ENCODE measurements at regions not wholly inside any gene's neighbourhood (a gene's known extent, or its start where the extent isn't known, plus 50 kb on each side); places are given as distances from the start of the nearest gene placed in this dataset.

DNA sequence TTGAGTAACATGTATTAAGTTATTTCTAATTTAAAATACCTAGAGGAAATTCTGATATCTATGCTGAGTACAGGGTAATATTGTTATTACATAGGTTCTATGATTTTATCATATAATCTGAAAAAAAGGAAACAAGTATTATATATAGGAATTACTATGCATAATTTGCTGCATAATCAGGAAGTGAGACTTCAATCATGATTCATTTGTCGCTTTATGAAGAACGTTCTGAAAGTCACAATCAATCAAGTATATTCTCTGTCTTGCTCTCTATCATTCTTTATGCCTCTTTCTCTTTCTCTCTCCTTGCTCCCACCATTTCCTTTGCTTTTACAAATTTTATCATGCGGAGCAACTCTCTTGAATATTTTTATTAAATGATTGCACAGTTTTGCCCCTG lies 1130.3 kb downstream of the PLA2G4A start:
- H3K27ac ChIP-seq, result no peak overlapping the region
- DNase-seq (ENCODE audit: low read depth in 1 of 2, low spot score in 1 of 2), result no peak
- peaks cover 6% of the 10 kb centered on the region; the same call in 1 of the 3 replicates for H3K4me1 ChIP-seq
- no peak overlapping the region for H3K4me3 ChIP-seq
- no peak for FAIRE-seq
- no peak for TF ChIP-seq HOXA7 (CRISPR knock-in tag; IDR thresholded peaks at IDR 0.05)
- TF ChIP-seq GATA3 (IDR thresholded peaks at IDR 0.05; ENCODE audit: borderline replicate concordance), result no peak
- TF ChIP-seq, protein P1, sequence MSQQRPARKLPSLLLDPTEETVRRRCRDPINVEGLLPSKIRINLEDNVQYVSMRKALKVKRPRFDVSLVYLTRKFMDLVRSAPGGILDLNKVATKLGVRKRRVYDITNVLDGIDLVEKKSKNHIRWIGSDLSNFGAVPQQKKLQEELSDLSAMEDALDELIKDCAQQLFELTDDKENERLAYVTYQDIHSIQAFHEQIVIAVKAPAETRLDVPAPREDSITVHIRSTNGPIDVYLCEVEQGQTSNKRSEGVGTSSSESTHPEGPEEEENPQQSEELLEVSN (IDR thresholded peaks at IDR 0.05; ENCODE audit: borderline replicate concordance, low read depth), result no peak
- TF ChIP-seq CBX2 (IDR thresholded peaks at IDR 0.05; ENCODE audit: borderline replicate concordance, low read depth), result no peak
- TF ChIP-seq REST (IDR thresholded peaks at IDR 0.05), result no peak
- TF ChIP-seq EHMT2 (IDR thresholded peaks at IDR 0.05; ENCODE audit: low read depth), result no peak
- TF ChIP-seq RFX5 (IDR thresholded peaks at IDR 0.05), result no peak
- no peak for TF ChIP-seq RARB (CRISPR knock-in tag; IDR thresholded peaks at IDR 0.05)
- no peak for TF ChIP-seq BHLHE40 (IDR thresholded peaks at IDR 0.05; ENCODE audit: low read depth, low read length)
- TF ChIP-seq CHD2 (IDR thresholded peaks at IDR 0.05; ENCODE audit: low read length, partially characterized antibody), result no peak
- no peak for TF ChIP-seq HDAC2 (IDR thresholded peaks at IDR 0.05)
- no peaks in the 10 kb centered on the region for H3K9me3 ChIP-seq
- WGBS (ENCODE audit: missing lambda C conversion rate), result 83% methylated on average over 3 of the region's 3 CpGs
- ChIA-PET CTCF (no interaction called here), POLR2A (no interaction called here)
- no peak overlapping the region for H3K4me2 ChIP-seq
- ATAC-seq, result no peak

DNA sequence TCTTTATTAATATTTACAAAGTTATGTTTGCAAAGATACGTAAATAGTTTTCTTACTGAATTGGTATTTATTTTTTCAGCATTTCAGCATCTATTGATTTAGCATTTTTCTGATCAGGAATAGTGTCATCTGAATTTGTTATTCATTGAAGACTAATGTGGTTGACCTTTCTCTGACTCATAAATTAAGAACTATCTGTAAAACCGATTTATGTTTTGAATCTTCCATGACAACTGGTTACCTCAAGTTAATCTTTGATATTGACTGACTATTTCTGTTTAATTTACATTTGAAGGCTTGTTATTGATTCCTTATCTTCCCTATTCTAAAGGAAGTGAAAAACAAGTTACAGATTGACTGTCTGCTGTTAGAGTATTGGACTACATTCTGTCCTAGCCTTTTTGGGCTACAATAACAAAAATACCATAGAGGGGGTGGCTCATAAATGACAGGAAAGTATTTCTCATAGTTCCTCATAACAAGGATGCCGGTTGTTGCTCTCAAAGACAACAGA lies 1131.4 kb downstream of the PLA2G4A start:
- POLR2A ChIA-PET, result no interaction called here
- Histone ChIP-seq H3K4me3 (no peak overlapping the region), H3K4me2 (no peak overlapping the region), H3K9me3 (no peaks in the 10 kb centered on the region), H3K4me1 (peaks cover 6% of the 10 kb centered on the region; the same call in 1 of the 3 replicates), H3K27ac (no peak overlapping the region)
- DNase-seq (ENCODE audit: low read depth in 1 of 2, low spot score in 1 of 2) (no peak), FAIRE-seq (peak; percentile 59), ATAC-seq (no peak)
- CTCF ChIA-PET, result no interaction called here
- WGBS (ENCODE audit: missing lambda C conversion rate), result 40% methylated on average over 3 of the region's 3 CpGs
- TF ChIP-seq EP300 (IDR thresholded peaks at IDR 0.05) (no peak), HOXB5 (CRISPR knock-in tag; IDR thresholded peaks at IDR 0.05) (no peak), NR3C1 (IDR thresholded peaks at IDR 0.05) (no peak), ELK1 (IDR thresholded peaks at IDR 0.05; ENCODE audit: low read depth, low read length) (no peak), CBX2 (IDR thresholded peaks at IDR 0.05; ENCODE audit: borderline replicate concordance, low read depth) (no peak), BHLHE40 (IDR thresholded peaks at IDR 0.05; ENCODE audit: low read depth, low read length) (no peak), MAZ (IDR thresholded peaks at IDR 0.05; ENCODE audit: borderline replicate concordance, low read depth, low read length) (no peak), ZSCAN20 (CRISPR knock-in tag; IDR thresholded peaks at IDR 0.05) (no peak), RARB (CRISPR knock-in tag; IDR thresholded peaks at IDR 0.05) (no peak), USF2 (IDR thresholded peaks at IDR 0.05) (no peak), HOXA7 (CRISPR knock-in tag; IDR thresholded peaks at IDR 0.05) (no peak)
- TF ChIP-seq, protein P2, sequence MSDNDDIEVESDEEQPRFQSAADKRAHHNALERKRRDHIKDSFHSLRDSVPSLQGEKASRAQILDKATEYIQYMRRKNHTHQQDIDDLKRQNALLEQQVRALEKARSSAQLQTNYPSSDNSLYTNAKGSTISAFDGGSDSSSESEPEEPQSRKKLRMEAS (IDR thresholded peaks at IDR 0.05), result no peak
- TF ChIP-seq, protein P3, sequence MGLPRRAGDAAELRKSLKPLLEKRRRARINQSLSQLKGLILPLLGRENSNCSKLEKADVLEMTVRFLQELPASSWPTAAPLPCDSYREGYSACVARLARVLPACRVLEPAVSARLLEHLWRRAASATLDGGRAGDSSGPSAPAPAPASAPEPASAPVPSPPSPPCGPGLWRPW (IDR thresholded peaks at IDR 0.05), result no peak

Data from A549 (cell line).